Hepatocyte (in vitro differentiated cells): ENCODE measurements at regions not wholly inside any gene's neighbourhood (a gene's known extent, or its start where the extent isn't known, plus 50 kb on each side); places are given as distances from the start of the nearest gene placed in this dataset.

Experiments
- EZH2phosphoT487 ChIP-seq: fragments of 200-600 bp; sonication (generic); IDR thresholded peaks from one replicate; pipeline ENCODE4 v1.6.1; 2018; ENCODE audit warnings: antibody characterized with exemption, mild to moderate bottlenecking, low read depth, moderate library complexity; ENCODE audit not compliant: unreplicated experiment, severe bottlenecking
- TF ChIP-seq, protein P1 (sequence below): fragments of 200-600 bp; sonication (generic); IDR thresholded peaks from 2 replicates; pipeline ENCODE4 v1.5.1; 2016; ENCODE audit warnings: antibody characterized with exemption, mild to moderate bottlenecking; ENCODE audit not compliant: poor library complexity

DNA sequence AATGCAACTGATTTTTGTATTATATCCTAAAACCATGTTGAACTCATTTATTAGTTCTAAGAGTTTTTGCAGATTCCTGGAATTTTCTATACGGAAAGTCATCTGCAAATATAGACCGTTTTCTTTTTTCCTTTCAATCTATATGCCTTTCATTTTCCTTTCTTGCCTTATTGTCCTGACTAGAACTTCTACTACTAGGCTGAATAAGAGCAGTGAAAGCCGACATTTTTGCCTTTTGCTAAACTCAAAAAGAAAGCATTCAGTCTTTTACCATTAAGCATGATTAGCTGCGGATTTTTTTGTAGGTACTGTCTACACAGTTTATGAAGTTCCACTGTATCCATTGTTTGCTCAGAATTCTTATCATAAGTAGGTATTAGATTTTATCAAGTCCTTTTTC, 328.4 kb downstream of the TEX29 start:
- TF ChIP-seq EZH2phosphoT487 = no peak
- TF ChIP-seq, protein P1, sequence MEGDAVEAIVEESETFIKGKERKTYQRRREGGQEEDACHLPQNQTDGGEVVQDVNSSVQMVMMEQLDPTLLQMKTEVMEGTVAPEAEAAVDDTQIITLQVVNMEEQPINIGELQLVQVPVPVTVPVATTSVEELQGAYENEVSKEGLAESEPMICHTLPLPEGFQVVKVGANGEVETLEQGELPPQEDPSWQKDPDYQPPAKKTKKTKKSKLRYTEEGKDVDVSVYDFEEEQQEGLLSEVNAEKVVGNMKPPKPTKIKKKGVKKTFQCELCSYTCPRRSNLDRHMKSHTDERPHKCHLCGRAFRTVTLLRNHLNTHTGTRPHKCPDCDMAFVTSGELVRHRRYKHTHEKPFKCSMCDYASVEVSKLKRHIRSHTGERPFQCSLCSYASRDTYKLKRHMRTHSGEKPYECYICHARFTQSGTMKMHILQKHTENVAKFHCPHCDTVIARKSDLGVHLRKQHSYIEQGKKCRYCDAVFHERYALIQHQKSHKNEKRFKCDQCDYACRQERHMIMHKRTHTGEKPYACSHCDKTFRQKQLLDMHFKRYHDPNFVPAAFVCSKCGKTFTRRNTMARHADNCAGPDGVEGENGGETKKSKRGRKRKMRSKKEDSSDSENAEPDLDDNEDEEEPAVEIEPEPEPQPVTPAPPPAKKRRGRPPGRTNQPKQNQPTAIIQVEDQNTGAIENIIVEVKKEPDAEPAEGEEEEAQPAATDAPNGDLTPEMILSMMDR = no peak
